Natural killer cell treated with Interleukin-12 subunit alpha and Interleukin-12 subunit beta and Interleukin-15 and Interleukin-18, amount 100 ng/mL, for 72 hours (primary cell): ENCODE measurements at regions not wholly inside any gene's neighbourhood (a gene's known extent, or its start where the extent isn't known, plus 50 kb on each side); places are given as distances from the start of the nearest gene placed in this dataset.

Source experiments
- ATAC-seq, 2 donors: fragments of 150-1000 bp; cut with Tn5 transposase in 1 of 2; sonication (Bioruptor Pico), chemical (Tn5 transposase) in 1 of 2; 2 replicates each; pipeline ENCODE4 v1.10.0; 2021
- DNase-seq: peaks from one replicate; pipeline ENCODE4 v3.0.0; 2022; ENCODE audit warnings: low spot score
- H3K27ac Mint-ChIP-seq, 2 donors: 1 replicate in 1 of 2; 2 replicates in 1 of 2; pipeline ENCODE4 v1.8.0; 2022; ENCODE audit warnings: mixed read lengths in 2 of 2, mild to moderate bottlenecking in 1 of 2, moderate library complexity in 1 of 2
- H3K27me3 Mint-ChIP-seq, 2 donors: 1 replicate in 1 of 2; 2 replicates in 1 of 2; pipeline ENCODE4 v1.8.0; 2022; ENCODE audit warnings: mixed read lengths in 2 of 2
- H3K36me3 Mint-ChIP-seq: one replicate; pipeline ENCODE4 v1.8.0; 2022; ENCODE audit warnings: mixed read lengths
- H3K4me1 Mint-ChIP-seq, 2 donors: 1 replicate in 1 of 2; 2 replicates in 1 of 2; pipeline ENCODE4 v1.8.0; 2022; ENCODE audit warnings: low read depth in 2 of 2, mixed read lengths in 2 of 2, mild to moderate bottlenecking in 1 of 2
- H3K4me3 Mint-ChIP-seq: one replicate; pipeline ENCODE4 v1.8.0; 2022; ENCODE audit warnings: mixed read lengths
- H3K9me3 Mint-ChIP-seq: 2 replicates; pipeline ENCODE4 v1.8.0; 2022; ENCODE audit warnings: mixed read lengths

DNA sequence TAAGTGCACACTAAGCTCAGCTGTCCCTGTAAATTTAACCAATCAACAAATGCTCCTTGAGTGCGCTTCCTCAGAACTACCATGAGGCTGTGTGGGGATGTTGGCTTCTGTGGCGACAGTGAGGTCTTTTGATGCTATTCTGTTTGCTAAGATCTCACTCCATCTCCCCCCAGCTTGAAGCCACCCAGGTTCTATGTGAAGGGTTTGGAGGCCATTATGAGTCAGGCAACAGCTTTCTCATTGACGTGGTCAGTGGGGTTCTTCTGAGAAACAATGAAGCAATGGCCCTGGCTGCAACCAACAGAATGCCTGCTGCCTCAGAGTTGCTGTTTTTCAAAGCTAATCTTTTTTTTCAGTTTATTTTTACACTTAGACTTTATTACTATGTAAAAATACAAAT is 205.5 kb downstream of the PTBP2 start:
- Mint-ChIP-seq H3K9me3 (no peaks in the 10 kb centered on the region), H3K4me3 (no peak overlapping the region), H3K36me3 (peaks cover 6% of the 10 kb centered on the region), H3K27ac (no peak overlapping the region), H3K4me1 (no peaks in the 10 kb centered on the region), H3K27me3 (no peaks in the 10 kb centered on the region)
- ATAC-seq, result no peak
- no peak for DNase-seq

- ATAC-seq (no peak), DNase-seq (no peak)
- Mint-ChIP-seq H3K4me1 (no peaks in the 10 kb centered on the region), H3K27ac (no peak overlapping the region), H3K27me3 (no peaks in the 10 kb centered on the region), H3K9me3 (no peaks in the 10 kb centered on the region), H3K4me3 (no peak overlapping the region), H3K36me3 (no peaks in the 10 kb centered on the region)
These were observed 209.6 kb downstream of the PTBP2 start for GRCh38 chr1:96931136-96931535.

DNA sequence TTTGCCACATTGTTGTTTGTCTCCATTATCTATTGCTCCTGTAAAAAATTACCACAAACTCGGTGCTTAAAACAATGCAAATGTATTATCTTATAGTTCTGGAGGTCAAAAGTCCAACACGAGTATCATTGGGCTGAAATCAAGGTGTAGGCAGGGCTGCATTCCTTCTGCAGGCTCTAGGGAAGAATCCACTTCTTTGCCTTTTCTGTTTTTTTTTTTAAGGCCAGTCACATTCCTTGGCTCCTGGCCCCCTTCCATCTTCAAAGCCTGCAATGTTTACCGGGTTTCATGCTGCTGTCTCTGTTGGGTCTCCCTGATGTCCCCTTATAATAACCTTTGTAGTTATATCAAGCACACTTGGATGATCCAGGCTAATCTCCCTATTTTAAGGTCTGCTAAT is 212.7 kb downstream of the PTBP2 start:
- no peak for ATAC-seq

DNA sequence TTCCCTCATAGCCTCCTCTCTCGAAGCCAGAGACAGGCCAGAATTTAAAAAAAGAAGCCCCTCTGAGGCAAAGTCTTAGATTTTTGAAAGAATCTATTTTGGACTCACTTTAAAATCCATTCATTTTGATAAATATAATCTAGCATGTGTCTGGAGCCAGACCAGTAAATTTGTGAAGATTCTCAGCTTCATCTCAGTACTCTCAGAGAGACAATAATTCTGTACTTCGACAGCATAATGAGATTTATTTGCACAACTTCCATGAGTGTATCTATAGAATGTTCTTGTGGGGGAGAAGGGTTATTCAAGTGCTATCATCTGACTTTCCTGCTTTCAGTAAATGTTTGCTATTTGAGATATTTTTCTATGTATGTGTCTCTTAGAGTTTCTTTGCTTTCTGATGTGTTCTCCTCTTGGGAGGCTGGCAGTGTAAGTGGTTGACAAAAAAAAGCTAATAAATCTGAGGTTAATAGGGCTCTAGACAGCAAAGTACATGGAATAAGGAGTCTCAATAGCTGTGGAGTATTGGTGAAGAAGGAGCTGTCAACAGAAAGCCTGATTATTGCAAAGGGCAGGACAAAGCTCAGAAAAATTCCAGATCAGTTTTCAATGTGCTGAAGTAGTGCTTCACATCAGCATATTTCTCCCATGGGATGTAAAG is 223.0 kb downstream of the PTBP2 start:
- Mint-ChIP-seq H3K4me3 (no peak overlapping the region), H3K4me1 (no peaks in the 10 kb centered on the region), H3K9me3 (no peaks in the 10 kb centered on the region), H3K27me3 (no peaks in the 10 kb centered on the region), H3K36me3 (no peaks in the 10 kb centered on the region), H3K27ac (no peak overlapping the region)
- ATAC-seq (no peak), DNase-seq (no peak)

More for the DNA sequence above, 212.7 kb downstream of the PTBP2 start:
- H3K27ac Mint-ChIP-seq, result no peak overlapping the region
- no peaks in the 10 kb centered on the region for H3K27me3 Mint-ChIP-seq
- DNase-seq, result no peak
- H3K4me3 Mint-ChIP-seq, result no peak overlapping the region
- no peaks in the 10 kb centered on the region for H3K36me3 Mint-ChIP-seq
- no peaks in the 10 kb centered on the region for H3K9me3 Mint-ChIP-seq
- H3K4me1 Mint-ChIP-seq, result no peaks in the 10 kb centered on the region

DNA sequence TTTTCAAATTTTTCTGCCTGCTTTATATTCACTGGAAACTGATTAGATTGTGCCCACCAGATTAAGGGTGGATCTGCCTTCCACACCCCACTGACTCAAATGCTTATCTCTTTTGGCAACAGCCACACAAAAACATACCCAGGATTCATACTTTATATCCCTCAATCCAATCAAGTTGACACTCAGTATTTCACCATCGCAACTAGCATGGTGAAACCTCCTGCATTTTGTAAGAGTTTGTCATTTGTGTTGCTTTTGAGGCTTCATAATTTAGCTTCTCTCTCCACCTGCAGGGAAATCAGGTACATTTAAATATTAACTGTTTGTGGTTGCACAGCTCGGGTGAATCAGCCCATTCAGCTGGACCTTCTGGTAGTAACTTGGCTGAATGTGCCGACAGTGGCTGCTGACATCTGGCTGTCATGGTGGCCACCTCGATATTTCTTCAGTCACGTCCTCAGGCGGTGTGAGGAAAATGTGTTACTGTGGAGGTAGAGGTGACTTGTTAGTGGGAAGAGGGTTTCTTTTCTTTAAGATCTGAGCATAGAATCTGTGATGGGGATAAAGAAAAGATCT is 224.0 kb downstream of the PTBP2 start:
- Mint-ChIP-seq H3K27me3 (no peaks in the 10 kb centered on the region), H3K27ac (no peak overlapping the region), H3K36me3 (no peaks in the 10 kb centered on the region), H3K4me3 (no peak overlapping the region), H3K9me3 (peaks cover 3% of the 10 kb centered on the region), H3K4me1 (no peaks in the 10 kb centered on the region)
- DNase-seq (no peak), ATAC-seq (no peak)

DNA sequence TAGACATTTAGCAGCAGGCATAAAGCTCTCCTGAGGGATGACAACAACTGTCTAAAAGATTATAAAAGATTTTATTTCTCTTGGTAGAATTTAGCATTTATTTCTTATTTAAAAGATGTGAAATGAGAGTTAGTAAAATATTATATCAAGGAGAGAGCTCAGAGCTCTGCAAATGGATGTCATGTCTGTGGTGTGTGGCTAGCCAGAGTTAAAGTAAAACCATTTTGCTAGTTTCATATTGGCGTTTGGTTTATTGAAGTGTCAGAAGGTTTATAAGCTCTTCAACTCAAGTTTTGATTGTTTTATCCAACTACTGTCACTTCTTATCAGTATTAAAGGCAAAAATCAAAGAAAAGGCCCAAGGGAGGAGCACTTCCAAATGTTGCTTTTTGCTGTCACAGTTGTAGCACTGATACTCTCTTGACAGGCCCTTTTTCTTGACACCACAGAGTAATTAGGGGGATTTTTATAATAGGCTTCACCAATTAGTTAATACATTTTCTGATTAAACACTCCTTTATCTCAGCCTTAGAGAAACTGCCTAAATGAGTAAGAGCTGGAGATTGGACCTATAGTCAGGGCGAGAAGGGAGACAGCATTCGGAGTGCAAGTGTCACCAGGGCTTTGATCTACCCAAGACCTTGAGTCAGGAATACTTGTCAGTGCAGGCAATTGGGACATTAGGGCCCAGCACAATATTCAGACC is 233.9 kb downstream of the PTBP2 start:
- no peak for ATAC-seq
- Mint-ChIP-seq H3K36me3 (no peaks in the 10 kb centered on the region), H3K4me3 (no peak overlapping the region), H3K9me3 (no peaks in the 10 kb centered on the region), H3K27me3 (peaks cover 2 to 16% of the 10 kb centered on the region in 2 donors), H3K27ac (no peak overlapping the region), H3K4me1 (no peaks in the 10 kb centered on the region)
- no peak for DNase-seq

DNA sequence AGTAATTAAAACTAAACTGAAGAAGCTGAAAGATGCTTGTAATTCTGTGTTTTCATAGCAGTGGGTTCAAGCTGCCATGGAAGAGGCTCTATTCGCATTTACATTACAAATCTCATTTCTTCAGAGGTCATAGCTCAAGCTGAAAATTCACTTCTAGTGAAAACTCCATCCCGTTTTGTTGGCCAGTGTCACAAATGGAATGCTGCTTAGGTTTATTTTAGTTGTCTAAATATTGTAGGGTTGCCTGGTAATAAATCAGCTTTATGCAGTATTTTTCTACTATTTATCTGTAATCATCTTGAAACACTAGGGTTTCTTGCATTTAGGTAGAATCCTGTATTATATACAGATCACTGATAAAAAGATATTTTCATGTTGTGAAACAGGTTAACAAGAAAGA is 240.6 kb downstream of the PTBP2 start:
- H3K27ac Mint-ChIP-seq, result no peak overlapping the region
- no peaks in the 10 kb centered on the region for H3K4me1 Mint-ChIP-seq
- DNase-seq (no peak), ATAC-seq (no peak)
- H3K36me3 Mint-ChIP-seq, result no peaks in the 10 kb centered on the region
- H3K9me3 Mint-ChIP-seq, result no peaks in the 10 kb centered on the region
- peaks cover 4 to 16% of the 10 kb centered on the region in 2 donors for H3K27me3 Mint-ChIP-seq
- no peak overlapping the region for H3K4me3 Mint-ChIP-seq

DNA sequence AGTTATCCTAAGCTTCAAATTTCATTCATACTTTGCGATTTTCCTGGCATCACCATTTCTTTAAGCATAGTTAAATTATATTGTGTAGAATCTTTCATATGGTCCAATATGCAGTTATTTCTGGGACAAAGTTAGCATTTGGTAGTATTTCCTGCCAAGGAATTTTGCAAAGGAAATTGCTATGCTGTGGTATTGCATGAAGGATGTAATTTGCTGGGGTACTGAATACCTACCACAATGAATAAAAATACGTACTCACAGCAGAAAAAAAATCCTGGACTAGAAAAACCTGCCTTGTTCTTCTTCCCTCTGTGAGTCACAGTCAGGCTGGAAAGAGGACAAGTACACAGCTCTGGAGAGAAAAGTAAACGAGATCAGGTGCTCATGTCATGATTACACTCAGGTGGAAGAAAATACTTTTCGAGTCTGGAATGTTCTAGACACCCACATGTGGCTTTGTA is 241.2 kb downstream of the PTBP2 start:
- no peak for DNase-seq
- H3K27me3 Mint-ChIP-seq, result peaks cover 5 to 16% of the 10 kb centered on the region in 2 donors
- H3K4me3 Mint-ChIP-seq, result no peak overlapping the region
- no peak for ATAC-seq
- no peaks in the 10 kb centered on the region for H3K4me1 Mint-ChIP-seq
- no peaks in the 10 kb centered on the region for H3K9me3 Mint-ChIP-seq
- no peaks in the 10 kb centered on the region for H3K36me3 Mint-ChIP-seq
- no peak overlapping the region for H3K27ac Mint-ChIP-seq

GRCh38 chr1:96964761-96965160 is 243.2 kb downstream of the PTBP2 start:
- no peaks in the 10 kb centered on the region for H3K9me3 Mint-ChIP-seq
- ATAC-seq (no peak), DNase-seq (no peak)
- no peaks in the 10 kb centered on the region for H3K36me3 Mint-ChIP-seq
- H3K27me3 Mint-ChIP-seq, result peaks cover 3 to 16% of the 10 kb centered on the region in 2 donors
- no peaks in the 10 kb centered on the region for H3K4me1 Mint-ChIP-seq
- no peak overlapping the region for H3K27ac Mint-ChIP-seq
- no peak overlapping the region for H3K4me3 Mint-ChIP-seq

GRCh38 chr1:96966536-96967138 is 245.1 kb downstream of the PTBP2 start:
- peaks cover 8 to 20% of the 10 kb centered on the region in 2 donors for H3K27me3 Mint-ChIP-seq
- peak; percentile 66 for DNase-seq

DNA sequence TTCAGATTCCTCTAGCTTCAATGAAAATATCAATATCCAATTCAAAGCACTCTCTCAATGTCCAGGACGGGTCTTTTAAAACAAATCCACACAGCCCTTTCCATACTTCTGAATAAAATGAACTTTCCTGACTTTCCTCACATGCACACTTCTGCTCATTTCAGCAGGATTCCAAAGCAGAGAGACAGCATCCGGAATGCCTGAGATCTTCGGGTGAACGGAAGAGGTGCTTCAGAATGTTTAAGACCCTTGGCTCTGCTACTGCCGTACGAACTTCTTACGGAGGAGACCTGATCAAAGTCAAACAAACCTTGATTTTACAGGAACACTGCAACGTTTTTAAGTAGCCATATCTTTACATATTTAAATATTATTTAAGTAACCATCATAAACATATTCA is 245.7 kb downstream of the PTBP2 start:
- Mint-ChIP-seq H3K27ac (no peak overlapping the region), H3K36me3 (no peaks in the 10 kb centered on the region), H3K4me3 (no peak overlapping the region), H3K27me3 (peaks cover 8 to 17% of the 10 kb centered on the region in 2 donors), H3K9me3 (no peaks in the 10 kb centered on the region), H3K4me1 (no peaks in the 10 kb centered on the region)
- DNase-seq (no peak), ATAC-seq (no peak)

More at GRCh38 chr1:96966536-96967138, 245.1 kb downstream of the PTBP2 start:
- no peaks in the 10 kb centered on the region for H3K4me1 Mint-ChIP-seq
- H3K4me3 Mint-ChIP-seq, result no peak overlapping the region
- H3K36me3 Mint-ChIP-seq, result no peaks in the 10 kb centered on the region
- H3K9me3 Mint-ChIP-seq, result no peaks in the 10 kb centered on the region
- H3K27ac Mint-ChIP-seq, result no peak overlapping the region
- ATAC-seq, result peak; percentile 61 to 73

DNA sequence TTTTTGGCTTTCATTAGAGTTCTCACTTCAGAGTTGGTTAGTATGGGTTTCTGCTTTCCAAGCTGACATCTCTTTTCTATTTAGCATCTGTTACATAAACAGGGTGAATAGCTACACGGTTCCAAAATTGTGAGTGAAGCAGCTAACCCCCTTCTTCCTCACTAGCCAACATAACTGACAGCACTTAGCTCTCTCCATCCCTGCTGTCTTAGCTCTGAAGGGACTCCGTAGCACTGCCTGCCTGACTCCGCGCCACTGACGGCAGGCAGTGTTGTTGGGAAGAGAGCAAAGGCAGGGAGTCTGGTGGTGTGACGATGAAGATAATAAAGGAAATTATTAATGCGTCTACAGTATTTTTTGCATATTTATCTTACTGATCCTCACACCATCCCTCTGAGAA is 247.0 kb downstream of the PTBP2 start:
- H3K27ac Mint-ChIP-seq, result no peak overlapping the region
- H3K27me3 Mint-ChIP-seq, result peaks cover 8 to 17% of the 10 kb centered on the region in 2 donors
- H3K4me1 Mint-ChIP-seq, result no peaks in the 10 kb centered on the region
- no peaks in the 10 kb centered on the region for H3K9me3 Mint-ChIP-seq
- no peak for DNase-seq
- ATAC-seq, result no peak
- no peak overlapping the region for H3K4me3 Mint-ChIP-seq
- H3K36me3 Mint-ChIP-seq, result no peaks in the 10 kb centered on the region

GRCh38 chr1:96968983-96969382 is 247.4 kb downstream of the PTBP2 start:
- Mint-ChIP-seq H3K36me3 (no peaks in the 10 kb centered on the region), H3K4me3 (no peak overlapping the region), H3K27me3 (peaks cover 8 to 17% of the 10 kb centered on the region in 2 donors), H3K9me3 (no peaks in the 10 kb centered on the region), H3K4me1 (no peaks in the 10 kb centered on the region), H3K27ac (no peak overlapping the region)
- ATAC-seq, result no peak
- no peak for DNase-seq

GRCh38 chr1:96969656-96970163 is 248.1 kb downstream of the PTBP2 start:
- H3K4me1 Mint-ChIP-seq, result no peaks in the 10 kb centered on the region
- H3K27ac Mint-ChIP-seq, result no peak overlapping the region
- no peak overlapping the region for H3K4me3 Mint-ChIP-seq
- peaks cover 8 to 23% of the 10 kb centered on the region in 2 donors for H3K27me3 Mint-ChIP-seq
- no peaks in the 10 kb centered on the region for H3K36me3 Mint-ChIP-seq
- ATAC-seq (no peak), DNase-seq (no peak)
- H3K9me3 Mint-ChIP-seq, result no peaks in the 10 kb centered on the region
